Osteocyte (in vitro differentiated cells): ENCODE measurements at regions not wholly inside any gene's neighbourhood (a gene's known extent, or its start where the extent isn't known, plus 50 kb on each side); places are given as distances from the start of the nearest gene placed in this dataset.

Source experiments
- DNase-seq: peaks from one replicate; pipeline ENCODE4 v3.0.0; 2021; ENCODE audit warnings: mixed read lengths; ENCODE audit not compliant: unreplicated experiment; ENCODE audit errors: extremely low spot score
- H3K27ac Mint-ChIP-seq: one replicate; pipeline ENCODE4 v1.8.0; 2021; ENCODE audit warnings: mild to moderate bottlenecking, mixed read lengths; ENCODE audit not compliant: unreplicated experiment
- H3K27me3 Mint-ChIP-seq: one replicate; pipeline ENCODE4 v1.8.0; 2021; ENCODE audit warnings: mixed read lengths; ENCODE audit not compliant: unreplicated experiment
- H3K36me3 Mint-ChIP-seq: one replicate; pipeline ENCODE4 v1.8.0; 2021; ENCODE audit warnings: mixed read lengths; ENCODE audit not compliant: unreplicated experiment
- H3K4me1 Mint-ChIP-seq: one replicate; pipeline ENCODE4 v1.8.0; 2021; ENCODE audit warnings: mixed read lengths; ENCODE audit not compliant: unreplicated experiment
- H3K4me3 Mint-ChIP-seq: one replicate; pipeline ENCODE4 v1.8.0; 2021; ENCODE audit warnings: mild to moderate bottlenecking, moderate library complexity, mixed read lengths; ENCODE audit not compliant: unreplicated experiment
- H3K9me3 Mint-ChIP-seq: one replicate; pipeline ENCODE4 v1.8.0; 2021; ENCODE audit warnings: mixed read lengths; ENCODE audit not compliant: unreplicated experiment
- TF ChIP-seq, protein P1 (sequence below): fragments of 200-600 bp; sonication (generic); IDR thresholded peaks from 2 replicates; pipeline ENCODE4 v1.5.0; 2021; ENCODE audit warnings: antibody characterized with exemption, mild to moderate bottlenecking, moderate library complexity

DNA sequence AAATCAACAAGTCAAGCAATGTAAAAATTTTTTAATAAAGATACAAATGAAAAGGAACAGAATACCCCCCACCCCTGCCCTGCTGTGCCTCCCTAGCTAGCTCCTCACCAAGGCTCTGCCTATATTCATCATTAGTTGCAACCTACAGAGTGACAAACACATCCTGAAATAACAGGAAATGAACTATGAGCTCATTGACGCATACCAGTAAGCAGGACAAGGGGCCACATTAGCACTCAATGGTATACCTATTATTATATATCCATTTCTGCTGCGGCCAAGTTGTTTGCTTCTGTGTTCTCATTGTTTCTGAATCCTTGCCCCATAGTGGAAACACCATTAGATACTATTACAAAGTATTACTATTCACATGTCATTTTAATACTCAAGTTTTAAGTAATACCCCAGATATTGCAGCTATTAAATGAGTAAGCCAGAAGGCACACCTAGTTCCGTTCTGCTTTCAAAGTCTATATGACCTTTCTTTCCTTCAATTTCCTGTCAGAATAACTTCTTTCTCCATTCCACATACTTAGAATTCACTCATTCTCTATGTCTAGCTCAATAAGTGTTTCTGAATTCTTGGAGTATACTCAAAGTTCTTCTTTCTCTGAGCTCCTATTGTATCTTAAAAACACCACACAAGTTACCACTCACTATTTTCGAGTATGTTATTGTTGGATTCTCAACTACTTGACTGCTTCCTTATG is 1214.9 kb downstream of the PLA2G4A start:
- TF ChIP-seq, protein P1, sequence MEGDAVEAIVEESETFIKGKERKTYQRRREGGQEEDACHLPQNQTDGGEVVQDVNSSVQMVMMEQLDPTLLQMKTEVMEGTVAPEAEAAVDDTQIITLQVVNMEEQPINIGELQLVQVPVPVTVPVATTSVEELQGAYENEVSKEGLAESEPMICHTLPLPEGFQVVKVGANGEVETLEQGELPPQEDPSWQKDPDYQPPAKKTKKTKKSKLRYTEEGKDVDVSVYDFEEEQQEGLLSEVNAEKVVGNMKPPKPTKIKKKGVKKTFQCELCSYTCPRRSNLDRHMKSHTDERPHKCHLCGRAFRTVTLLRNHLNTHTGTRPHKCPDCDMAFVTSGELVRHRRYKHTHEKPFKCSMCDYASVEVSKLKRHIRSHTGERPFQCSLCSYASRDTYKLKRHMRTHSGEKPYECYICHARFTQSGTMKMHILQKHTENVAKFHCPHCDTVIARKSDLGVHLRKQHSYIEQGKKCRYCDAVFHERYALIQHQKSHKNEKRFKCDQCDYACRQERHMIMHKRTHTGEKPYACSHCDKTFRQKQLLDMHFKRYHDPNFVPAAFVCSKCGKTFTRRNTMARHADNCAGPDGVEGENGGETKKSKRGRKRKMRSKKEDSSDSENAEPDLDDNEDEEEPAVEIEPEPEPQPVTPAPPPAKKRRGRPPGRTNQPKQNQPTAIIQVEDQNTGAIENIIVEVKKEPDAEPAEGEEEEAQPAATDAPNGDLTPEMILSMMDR: no peak
- H3K36me3 Mint-ChIP-seq: no peaks in the 10 kb centered on the region
- DNase-seq: no peak
- H3K27me3 Mint-ChIP-seq: no peaks in the 10 kb centered on the region
- H3K27ac Mint-ChIP-seq: no peak overlapping the region
- no peak overlapping the region for H3K4me3 Mint-ChIP-seq
- peaks cover 6% of the 10 kb centered on the region for H3K4me1 Mint-ChIP-seq
- H3K9me3 Mint-ChIP-seq: no peaks in the 10 kb centered on the region

DNA sequence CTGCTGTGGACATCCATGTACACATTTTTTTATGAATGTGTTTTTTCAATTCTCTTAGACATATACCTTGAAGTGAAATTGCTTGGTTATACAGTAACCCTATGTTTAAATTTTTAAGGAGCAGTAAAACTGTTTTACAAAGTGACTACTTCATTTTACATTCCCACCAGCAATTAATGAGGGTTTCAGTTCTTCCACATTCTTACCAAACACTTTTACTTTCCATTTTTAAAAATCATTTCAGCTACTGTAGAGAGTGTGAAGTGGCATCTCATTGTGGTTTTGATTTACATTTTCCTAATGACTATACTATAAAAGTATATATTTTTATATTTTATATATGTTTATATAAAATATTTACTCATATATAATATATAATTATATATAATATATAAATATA is 1221.5 kb downstream of the PLA2G4A start:
- TF ChIP-seq, protein P1: no peak
- Mint-ChIP-seq H3K4me1 (no peaks in the 10 kb centered on the region), H3K9me3 (no peaks in the 10 kb centered on the region), H3K4me3 (no peak overlapping the region), H3K27me3 (no peaks in the 10 kb centered on the region), H3K36me3 (no peaks in the 10 kb centered on the region), H3K27ac (no peak overlapping the region)
- DNase-seq: no peak

DNA sequence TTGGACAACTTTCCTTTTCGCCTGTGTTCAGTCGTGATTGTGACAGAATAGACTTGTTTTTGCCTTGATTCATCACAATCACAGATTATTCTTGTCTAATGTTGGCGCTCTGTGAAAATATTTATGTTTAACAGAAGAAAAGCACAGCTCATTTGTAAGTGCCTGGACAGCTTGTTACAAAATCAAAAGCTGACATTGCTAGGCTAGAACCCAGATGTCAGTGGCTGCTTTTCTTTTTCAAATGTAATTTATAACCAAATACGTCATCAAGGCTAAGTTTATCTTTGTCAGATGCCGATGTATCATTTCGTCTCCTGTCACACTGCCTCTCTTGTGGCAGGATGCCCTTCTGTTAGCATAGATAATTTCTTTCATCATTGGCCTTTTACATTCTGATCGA is 1227.3 kb downstream of the PLA2G4A start:
- no peak for DNase-seq
- no peaks in the 10 kb centered on the region for H3K4me1 Mint-ChIP-seq
- TF ChIP-seq, protein P1: no peak
- H3K9me3 Mint-ChIP-seq: peaks cover 7% of the 10 kb centered on the region
- peaks cover 2% of the 10 kb centered on the region for H3K36me3 Mint-ChIP-seq
- no peak overlapping the region for H3K4me3 Mint-ChIP-seq
- no peaks in the 10 kb centered on the region for H3K27me3 Mint-ChIP-seq
- no peak overlapping the region for H3K27ac Mint-ChIP-seq

DNA sequence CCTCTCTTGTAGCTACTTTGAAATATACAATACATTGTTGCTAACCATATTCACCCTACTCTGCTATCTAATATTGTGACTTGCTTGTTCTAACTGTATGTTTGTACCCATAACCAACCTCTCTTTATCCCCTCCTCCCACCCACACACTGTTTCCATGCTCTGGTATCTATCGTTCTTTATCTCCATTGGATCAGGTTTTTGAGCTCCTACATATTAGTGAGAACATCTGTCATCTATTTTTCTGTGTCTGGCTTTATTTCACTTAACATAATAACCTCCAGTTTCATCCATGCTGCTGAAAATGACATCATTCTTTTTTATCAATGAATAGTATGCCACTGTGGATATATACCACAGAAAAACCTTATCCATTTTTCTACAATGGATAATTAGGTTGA is 1230.1 kb downstream of the PLA2G4A start:
- H3K4me3 Mint-ChIP-seq: no peak overlapping the region
- peaks cover 16% of the 10 kb centered on the region for H3K4me1 Mint-ChIP-seq
- H3K9me3 Mint-ChIP-seq: peaks cover 13% of the 10 kb centered on the region
- TF ChIP-seq, protein P1: no peak
- H3K36me3 Mint-ChIP-seq: peaks cover 2% of the 10 kb centered on the region
- no peaks in the 10 kb centered on the region for H3K27me3 Mint-ChIP-seq
- DNase-seq: no peak
- no peak overlapping the region for H3K27ac Mint-ChIP-seq

DNA sequence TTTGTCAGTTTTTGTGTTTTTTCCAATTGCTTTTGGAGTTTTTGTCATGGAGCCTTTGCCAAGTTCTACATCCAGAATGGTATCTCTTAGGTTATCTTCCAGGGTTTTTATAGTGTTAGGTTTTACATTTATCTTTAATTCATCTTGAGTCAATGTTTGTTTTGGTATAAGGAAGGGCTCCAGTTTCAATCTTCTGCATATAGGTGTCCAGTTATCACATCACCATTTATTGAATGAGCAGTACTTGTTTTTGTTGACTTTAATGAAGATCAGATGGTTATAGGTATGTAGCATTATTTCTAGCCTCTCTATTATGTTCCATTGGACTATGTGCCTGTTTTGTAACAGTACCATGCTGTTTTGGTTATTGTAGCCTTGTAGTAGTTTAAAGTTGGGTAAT is 1233.1 kb downstream of the PLA2G4A start:
- Mint-ChIP-seq H3K27ac (no peak overlapping the region), H3K27me3 (no peaks in the 10 kb centered on the region), H3K9me3 (peaks cover 32% of the 10 kb centered on the region), H3K4me1 (peaks cover 23% of the 10 kb centered on the region), H3K4me3 (no peak overlapping the region), H3K36me3 (peaks cover 2% of the 10 kb centered on the region)
- DNase-seq: no peak
- TF ChIP-seq, protein P1: no peak
